Neuronal stem cell (in vitro differentiated cells): ENCODE measurements at regions not wholly inside any gene's neighbourhood (a gene's known extent, or its start where the extent isn't known, plus 50 kb on each side); places are given as distances from the start of the nearest gene placed in this dataset.
"Not testable (repeated sequence)": the region's sequence is repeated elsewhere in the genome, so short reads cannot be mapped to it uniquely, and the experiment has no call there.

Source experiments
- DNase-seq: peaks from one replicate; pipeline ENCODE4 v3.0.0-alpha.2; 2013; ENCODE audit warnings: low spot score
- H2AFZ ChIP-seq: one replicate; pipeline ENCODE4 v1.6.1; 2013; ENCODE audit warnings: mild to moderate bottlenecking, low read length, inconsistent platforms
- H2AK5ac ChIP-seq: 2 replicates; pipeline ENCODE4 v1.6.1; 2013; ENCODE audit warnings: low read depth, mild to moderate bottlenecking, inconsistent platforms, low read length, moderate library complexity, mixed read lengths
- H2BK120ac ChIP-seq: 2 replicates; pipeline ENCODE4 v1.6.1; 2013; ENCODE audit warnings: low read depth, mild to moderate bottlenecking, inconsistent platforms, low read length, moderate library complexity, mixed read lengths
- H2BK12ac ChIP-seq: one replicate; pipeline ENCODE4 v1.6.1; 2013; ENCODE audit warnings: low read length, inconsistent platforms
- H2BK15ac ChIP-seq: 2 replicates; pipeline ENCODE4 v1.6.1; 2013; ENCODE audit warnings: mild to moderate bottlenecking, low read length, inconsistent platforms, mixed read lengths
- H2BK5ac ChIP-seq: one replicate; pipeline ENCODE4 v1.6.1; 2013; ENCODE audit warnings: inconsistent platforms, mild to moderate bottlenecking, low read length, moderate library complexity
- H3K14ac ChIP-seq: one replicate; pipeline ENCODE4 v1.6.1; 2013; ENCODE audit warnings: low read length, inconsistent platforms
- H3K18ac ChIP-seq: 2 replicates; pipeline ENCODE4 v1.6.1; 2013; ENCODE audit warnings: low read length, inconsistent platforms
- H3K23ac ChIP-seq: 2 replicates; pipeline ENCODE4 v1.6.1; 2013; ENCODE audit warnings: low read depth, mild to moderate bottlenecking, mixed read lengths, low read length, inconsistent platforms; ENCODE audit not compliant: poor library complexity
- H3K27ac ChIP-seq: replicated peaks from 3 replicates; pipeline ENCODE4 v1.5.1; 2013; ENCODE audit warnings: low read length, inconsistent platforms
- H3K27me3 ChIP-seq, 3 experiments: 2 replicates each; pipeline ENCODE4 v1.6.1; 2013; ENCODE audit warnings: low read length in 3 of 3, mild to moderate bottlenecking in 2 of 3, inconsistent platforms in 1 of 3, low read depth in 1 of 3, mixed read lengths in 1 of 3, moderate library complexity in 1 of 3; ENCODE audit not compliant: control insufficient read depth in 3 of 3, insufficient read depth in 3 of 3
- H3K36me3 ChIP-seq, 2 donors: replicated peaks in 1 of 2; 2 replicates each; pipeline ENCODE4 v1.6.1; 2013; ENCODE audit warnings: low read length in 2 of 2; ENCODE audit not compliant: control insufficient read depth in 2 of 2, insufficient read depth in 2 of 2
- H3K4ac ChIP-seq: 2 replicates; pipeline ENCODE4 v1.6.1; 2013; ENCODE audit warnings: inconsistent platforms, mild to moderate bottlenecking, low read length, moderate library complexity
- H3K4me1 ChIP-seq, 2 donors: 1 replicate in 1 of 2; 2 replicates in 1 of 2; pipeline ENCODE4 v1.6.1; 2013; ENCODE audit warnings: low read length in 2 of 2, low read depth in 1 of 2; ENCODE audit not compliant: control insufficient read depth in 2 of 2, insufficient read depth in 1 of 2
- H3K4me2 ChIP-seq: one replicate; pipeline ENCODE4 v1.6.1; 2013; ENCODE audit warnings: mild to moderate bottlenecking, low read length, inconsistent platforms; ENCODE audit not compliant: insufficient read depth, poor library complexity, severe bottlenecking
- H3K4me3 ChIP-seq, 2 donors: 2 replicates each; pipeline ENCODE4 v1.5.1; 2013; ENCODE audit warnings: low read length in 2 of 2, mild to moderate bottlenecking in 2 of 2, inconsistent platforms in 1 of 2, moderate library complexity in 1 of 2
- H3K79me1 ChIP-seq: one replicate; pipeline ENCODE4 v1.6.1; 2013; ENCODE audit warnings: low read depth, mild to moderate bottlenecking, inconsistent platforms, low read length, moderate library complexity
- H3K9ac ChIP-seq: one replicate; pipeline ENCODE4 v1.6.1; 2013; ENCODE audit warnings: mild to moderate bottlenecking, low read depth, low read length, inconsistent platforms; ENCODE audit not compliant: poor library complexity
- H3K9me3 ChIP-seq, 2 donors: replicated peaks in 1 of 2; 2 replicates each; pipeline versions ENCODE3 to v1.6.1; 2013; ENCODE audit warnings: low read length in 2 of 2, mild to moderate bottlenecking in 2 of 2, inconsistent platforms in 1 of 2, low read depth in 1 of 2, mixed read lengths in 1 of 2, moderate library complexity in 1 of 2; ENCODE audit not compliant: control insufficient read depth in 2 of 2, insufficient read depth in 1 of 2
- H4K8ac ChIP-seq: one replicate; pipeline ENCODE4 v1.6.1; 2013; ENCODE audit warnings: low read depth, mild to moderate bottlenecking, inconsistent platforms, low read length, moderate library complexity
- H4K91ac ChIP-seq: one replicate; pipeline ENCODE4 v1.6.1; 2013; ENCODE audit warnings: low read length, low read depth, mild to moderate bottlenecking, inconsistent platforms; ENCODE audit not compliant: poor library complexity
- WGBS, 2 donors: extraction: QIAGEN DNeasy Blood & Tissue Kit; methylation state at CpG; one replicate each; pipeline ENCODE4 v1.1.7; 2013; ENCODE audit warnings: missing lambda C conversion rate in 2 of 2, mixed read lengths in 1 of 2; ENCODE audit not compliant: insufficient read length in 2 of 2, insufficient replicate concordance in 1 of 2; ENCODE audit errors: extremely low coverage in 2 of 2; 5-methylcytosine and 5-hydroxymethylcytosine counted together

- H3K4me3 ChIP-seq, result no peak overlapping the region
- no peaks in the 10 kb centered on the region for H3K4me1 ChIP-seq
- no peaks in the 10 kb centered on the region for H3K9me3 ChIP-seq
- no peaks in the 10 kb centered on the region for H3K36me3 ChIP-seq
- DNase-seq, result no peak
- H3K27ac ChIP-seq, result no peak overlapping the region
- no peak overlapping the region for H4K91ac ChIP-seq
- H3K9ac ChIP-seq, result no peak overlapping the region
- H3K4me2 ChIP-seq, result no peak overlapping the region
- no peaks in the 10 kb centered on the region for H3K79me1 ChIP-seq
- H3K4ac ChIP-seq, result no peak overlapping the region
- no peak overlapping the region for H2BK12ac ChIP-seq
- H2BK5ac ChIP-seq, result no peak overlapping the region
- H2BK15ac ChIP-seq, result no peak overlapping the region
- no peak overlapping the region for H3K18ac ChIP-seq
- H2AFZ ChIP-seq, result no peak overlapping the region
- H3K14ac ChIP-seq, result no peak overlapping the region
- H3K23ac ChIP-seq, result no peak overlapping the region
- H2AK5ac ChIP-seq, result no peak overlapping the region
- H4K8ac ChIP-seq, result no peak overlapping the region
- no peak overlapping the region for H2BK120ac ChIP-seq
- H3K27me3 ChIP-seq, result no peaks in the 10 kb centered on the region
Observed at GRCh38 chr9:29432191-29432590, 1858.9 kb upstream of the C9orf72 start.

- H2AK5ac ChIP-seq, H2BK12ac ChIP-seq, H3K27ac ChIP-seq, H3K4me2 ChIP-seq, H2BK15ac ChIP-seq, H3K18ac ChIP-seq, DNase-seq, H3K9ac ChIP-seq, H3K23ac ChIP-seq, H3K27me3 ChIP-seq, H3K9me3 ChIP-seq, H3K4me3 ChIP-seq, H3K4ac ChIP-seq, H3K36me3 ChIP-seq, H4K8ac ChIP-seq, H4K91ac ChIP-seq, H3K4me1 ChIP-seq, H2AFZ ChIP-seq, H3K14ac ChIP-seq, H2BK120ac ChIP-seq, H2BK5ac ChIP-seq, H3K79me1 ChIP-seq: not testable (repeated sequence)
- no CpG with 5 or more reads among the region's 2 CpGs for WGBS, 2 donors
Observed at GRCh38 chr9:29432656-29433055, 1859.4 kb upstream of the C9orf72 start.

GRCh38 chr9:29435368-29435767 lies 1862.1 kb upstream of the C9orf72 start:
- no peak overlapping the region for H3K4me3 ChIP-seq

GRCh38 chr9:29437526-29437925 lies 1864.2 kb upstream of the C9orf72 start:
- Histone ChIP-seq H3K4ac (no peak overlapping the region), H3K9ac (no peak overlapping the region), H3K4me2 (no peak overlapping the region), H4K91ac (no peak overlapping the region), H3K23ac (no peak overlapping the region), H2BK5ac (no peak overlapping the region), H2AFZ (no peak overlapping the region), H3K27ac (no peak overlapping the region), H3K9me3 (no peaks in the 10 kb centered on the region), H3K79me1 (no peaks in the 10 kb centered on the region), H2BK12ac (no peak overlapping the region), H3K4me1 (no peaks in the 10 kb centered on the region), H3K27me3 (no peaks in the 10 kb centered on the region), H2BK15ac (no peak overlapping the region), H2AK5ac (no peak overlapping the region), H3K14ac (no peak overlapping the region), H2BK120ac (no peak overlapping the region), H3K36me3 (no peaks in the 10 kb centered on the region), H3K4me3 (no peak overlapping the region), H3K18ac (no peak overlapping the region), H4K8ac (no peak overlapping the region)
- no CpG with 5 or more reads among the region's 3 CpGs for WGBS, 2 donors
- DNase-seq, result no peak

More at GRCh38 chr9:29435368-29435767, 1862.1 kb upstream of the C9orf72 start:
- Histone ChIP-seq H3K14ac (no peak overlapping the region), H3K4ac (no peak overlapping the region), H4K91ac (no peak overlapping the region), H3K27me3 (no peaks in the 10 kb centered on the region), H2BK12ac (no peak overlapping the region), H3K79me1 (no peaks in the 10 kb centered on the region), H3K23ac (no peak overlapping the region), H2BK5ac (no peak overlapping the region), H2AK5ac (no peak overlapping the region), H2AFZ (no peak overlapping the region), H2BK15ac (no peak overlapping the region), H3K4me2 (no peak overlapping the region), H3K27ac (no peak overlapping the region), H3K18ac (no peak overlapping the region), H4K8ac (no peak overlapping the region), H3K9me3 (no peaks in the 10 kb centered on the region), H3K9ac (no peak overlapping the region), H3K4me1 (no peaks in the 10 kb centered on the region), H3K36me3 (no peaks in the 10 kb centered on the region), H2BK120ac (no peak overlapping the region)
- WGBS, 2 donors, result no CpG with 5 or more reads among the region's 1 CpG
- no peak for DNase-seq
